Glutamatergic neuron (in vitro differentiated cells): ENCODE measurements at regions not wholly inside any gene's neighbourhood (a gene's known extent, or its start where the extent isn't known, plus 50 kb on each side); places are given as distances from the start of the nearest gene placed in this dataset.

Source experiments
- DNase-seq: peaks from one replicate; pipeline ENCODE4 v3.0.0; 2022
- H3K27ac Mint-ChIP-seq: one replicate; pipeline ENCODE4 v1.8.0; 2020; ENCODE audit warnings: mild to moderate bottlenecking, mixed read lengths, inconsistent platforms; ENCODE audit not compliant: unreplicated experiment
- H3K27me3 Mint-ChIP-seq: one replicate; pipeline ENCODE4 v1.8.0; 2020; ENCODE audit warnings: mild to moderate bottlenecking, moderate library complexity, mixed read lengths, inconsistent platforms; ENCODE audit not compliant: unreplicated experiment
- H3K36me3 Mint-ChIP-seq: one replicate; pipeline ENCODE4 v1.8.0; 2020; ENCODE audit warnings: mild to moderate bottlenecking, mixed read lengths, inconsistent platforms; ENCODE audit not compliant: unreplicated experiment
- H3K4me1 Mint-ChIP-seq: one replicate; pipeline ENCODE4 v1.8.0; 2020; ENCODE audit warnings: mild to moderate bottlenecking, low read depth, mixed read lengths, inconsistent platforms; ENCODE audit not compliant: unreplicated experiment
- H3K4me3 Mint-ChIP-seq: one replicate; pipeline ENCODE4 v1.8.0; 2020; ENCODE audit warnings: mild to moderate bottlenecking, mixed read lengths, inconsistent platforms; ENCODE audit not compliant: unreplicated experiment
- H3K9me3 Mint-ChIP-seq: one replicate; pipeline ENCODE4 v1.8.0; 2020; ENCODE audit warnings: mild to moderate bottlenecking, moderate library complexity, mixed read lengths, inconsistent platforms; ENCODE audit not compliant: unreplicated experiment
- CTCF ChIP-seq: fragments of 200-600 bp; sonication (generic); IDR thresholded peaks from one replicate; pipeline ENCODE4 v1.5.0; 2021; ENCODE audit not compliant: partially characterized antibody, unreplicated experiment

- no peaks in the 10 kb centered on the region for H3K4me1 Mint-ChIP-seq
- no peaks in the 10 kb centered on the region for H3K36me3 Mint-ChIP-seq
- DNase-seq, result no peak
- TF ChIP-seq CTCF, result no peak
- H3K4me3 Mint-ChIP-seq, result no peak overlapping the region
- H3K27ac Mint-ChIP-seq, result no peak overlapping the region
- H3K9me3 Mint-ChIP-seq, result peaks cover 2% of the 10 kb centered on the region
- H3K27me3 Mint-ChIP-seq, result peaks cover 2% of the 10 kb centered on the region
Observed at GRCh38 chr5:103455796-103456195, 106.8 kb downstream of the NUDT12 start.

- no peak for TF ChIP-seq CTCF
- peaks cover 2% of the 10 kb centered on the region for H3K27me3 Mint-ChIP-seq
- no peak for DNase-seq
- no peak overlapping the region for H3K27ac Mint-ChIP-seq
- no peaks in the 10 kb centered on the region for H3K36me3 Mint-ChIP-seq
- no peaks in the 10 kb centered on the region for H3K4me1 Mint-ChIP-seq
- no peak overlapping the region for H3K4me3 Mint-ChIP-seq
- H3K9me3 Mint-ChIP-seq, result peaks cover 2% of the 10 kb centered on the region
Observed at GRCh38 chr5:103454770-103455169, 107.8 kb downstream of the NUDT12 start.

- no peak for DNase-seq
- TF ChIP-seq CTCF, result no peak
- Mint-ChIP-seq H3K4me1 (no peaks in the 10 kb centered on the region), H3K27ac (no peak overlapping the region), H3K36me3 (no peaks in the 10 kb centered on the region), H3K27me3 (peaks cover 2% of the 10 kb centered on the region), H3K4me3 (no peak overlapping the region), H3K9me3 (peaks cover 2% of the 10 kb centered on the region)
Observed at GRCh38 chr5:103452666-103453065, 109.9 kb downstream of the NUDT12 start.

- no peak overlapping the region for H3K27ac Mint-ChIP-seq
- no peaks in the 10 kb centered on the region for H3K36me3 Mint-ChIP-seq
- DNase-seq, result no peak
- H3K27me3 Mint-ChIP-seq, result peaks cover 2% of the 10 kb centered on the region
- no peaks in the 10 kb centered on the region for H3K4me1 Mint-ChIP-seq
- no peak overlapping the region for H3K4me3 Mint-ChIP-seq
- H3K9me3 Mint-ChIP-seq, result peaks cover 2% of the 10 kb centered on the region
- TF ChIP-seq CTCF, result no peak
Observed at GRCh38 chr5:103452089-103452488, 110.5 kb downstream of the NUDT12 start.

- no peak for DNase-seq
- no peak overlapping the region for H3K27ac Mint-ChIP-seq
- H3K9me3 Mint-ChIP-seq, result no peaks in the 10 kb centered on the region
- H3K36me3 Mint-ChIP-seq, result no peaks in the 10 kb centered on the region
- no peaks in the 10 kb centered on the region for H3K27me3 Mint-ChIP-seq
- H3K4me1 Mint-ChIP-seq, result no peaks in the 10 kb centered on the region
- no peak for TF ChIP-seq CTCF
- H3K4me3 Mint-ChIP-seq, result no peak overlapping the region
Observed at GRCh38 chr5:103451261-103451660, 111.3 kb downstream of the NUDT12 start.
